COLO829 (cell line): ENCODE measurements at regions not wholly inside any gene's neighbourhood (a gene's known extent, or its start where the extent isn't known, plus 50 kb on each side); places are given as distances from the start of the nearest gene placed in this dataset.
"Not testable (repeated sequence)": the region's sequence is repeated elsewhere in the genome, so short reads cannot be mapped to it uniquely, and the experiment has no call there.

Source experiments
- DNase-seq: peaks from one replicate; pipeline ENCODE4 v3.0.0; 2012; ENCODE audit warnings: low spot score

GRCh38 chr3:816605-817004 lies 276.2 kb upstream of the CNTN6 start:
- DNase-seq = no peak

GRCh38 chr3:834679-835078 lies 258.1 kb upstream of the CNTN6 start:
- no peak for DNase-seq

GRCh38 chr3:835096-835495 lies 257.7 kb upstream of the CNTN6 start:
- DNase-seq = no peak

- peak; percentile 11 for DNase-seq
Observed at GRCh38 chr3:839981-840380, 252.8 kb upstream of the CNTN6 start.

- no peak for DNase-seq
Observed at GRCh38 chr3:851098-851790, 241.6 kb upstream of the CNTN6 start.

GRCh38 chr3:852033-852432 lies 240.8 kb upstream of the CNTN6 start:
- DNase-seq = no peak

- no peak for DNase-seq
Observed at GRCh38 chr3:853489-853888, 239.3 kb upstream of the CNTN6 start.

- DNase-seq = no peak
Observed at GRCh38 chr3:859135-859534, 233.7 kb upstream of the CNTN6 start.

GRCh38 chr3:861721-862120 lies 231.1 kb upstream of the CNTN6 start:
- no peak for DNase-seq

GRCh38 chr3:869269-869668 lies 223.6 kb upstream of the CNTN6 start:
- DNase-seq = no peak

GRCh38 chr3:869734-870133 lies 223.1 kb upstream of the CNTN6 start:
- DNase-seq = no peak

GRCh38 chr3:871651-872050 lies 221.2 kb upstream of the CNTN6 start:
- DNase-seq = no peak

GRCh38 chr3:877001-877400 lies 215.8 kb upstream of the CNTN6 start:
- peak; percentile 11 for DNase-seq

GRCh38 chr3:878746-879145 lies 214.1 kb upstream of the CNTN6 start:
- DNase-seq = no peak

- no peak for DNase-seq
Observed at GRCh38 chr3:880371-880770, 212.5 kb upstream of the CNTN6 start.

GRCh38 chr3:882533-882932 lies 210.3 kb upstream of the CNTN6 start:
- peak; percentile 11 for DNase-seq

- DNase-seq = no peak
Observed at GRCh38 chr3:901953-902778, 190.7 kb upstream of the CNTN6 start.

- no peak for DNase-seq
Observed at GRCh38 chr3:905217-905616, 187.6 kb upstream of the CNTN6 start.

GRCh38 chr3:906739-907138 lies 186.1 kb upstream of the CNTN6 start:
- no peak for DNase-seq

- peak; percentile 3 for DNase-seq
Observed at GRCh38 chr3:908839-909238, 184.0 kb upstream of the CNTN6 start.

- DNase-seq = not testable (repeated sequence)
Observed at GRCh38 chr3:912717-913116, 180.1 kb upstream of the CNTN6 start.

- no peak for DNase-seq
Observed at GRCh38 chr3:923161-923910, 169.5 kb upstream of the CNTN6 start.

- no peak for DNase-seq
Observed at GRCh38 chr3:930866-931265, 162.0 kb upstream of the CNTN6 start.
